WTC11 (cell line): ENCODE measurements at regions not wholly inside any gene's neighbourhood (a gene's known extent, or its start where the extent isn't known, plus 50 kb on each side); places are given as distances from the start of the nearest gene placed in this dataset.

ENCODE experiments used
- ATAC-seq: fragments of 200-7000 bp; cut with Tn5 transposase; 2 replicates; pipeline ENCODE4 v1.10.0; 2021; ENCODE audit warnings: mild to moderate bottlenecking, moderate library complexity
- CTCF ChIA-PET: fragments of 300-600 bp; sonication (Branson Sonifier 250); formaldehyde crosslinking; loops from one replicate; lab custom pipeline; 2021; ENCODE audit warnings: antibody characterized with exemption; lab: Charles Lee
- POLR2A ChIA-PET: fragments of 350-600 bp; sonication (Branson Sonifier 250); formaldehyde crosslinking; loops from one replicate; lab custom pipeline; 2021; ENCODE audit warnings: antibody characterized with exemption; lab: Charles Lee
- DNase-seq: peaks from one replicate; pipeline ENCODE4 v3.0.0; 2021; ENCODE audit warnings: low spot score
- H3K27ac Mint-ChIP-seq: 2 replicates; pipeline ENCODE4 v1.8.0; 2021; ENCODE audit warnings: mixed read lengths
- H3K27me3 Mint-ChIP-seq: 2 replicates; pipeline ENCODE4 v1.8.0; 2021; ENCODE audit warnings: low read depth, mild to moderate bottlenecking, moderate library complexity, mixed read lengths
- H3K36me3 Mint-ChIP-seq: 2 replicates; pipeline ENCODE4 v1.8.0; 2021; ENCODE audit warnings: mixed read lengths
- H3K4me1 Mint-ChIP-seq: 2 replicates; pipeline ENCODE4 v1.8.0; 2022; ENCODE audit warnings: mixed read lengths
- H3K4me3 Mint-ChIP-seq: 2 replicates; pipeline ENCODE4 v1.8.0; 2021; ENCODE audit warnings: mild to moderate bottlenecking, moderate library complexity, mixed read lengths
- H3K9me3 Mint-ChIP-seq: 2 replicates; pipeline ENCODE4 v1.8.0; 2021; ENCODE audit warnings: mixed read lengths
- AFF4 ChIP-seq: sonication (generic); formaldehyde crosslinking; IDR thresholded peaks from 2 replicates; pipeline ENCODE4 v1.8.1; 2023; ENCODE audit warnings: mild to moderate bottlenecking, missing genetic modification reagents, borderline replicate concordance
- ATF2 ChIP-seq: sonication (generic); formaldehyde crosslinking; IDR thresholded peaks from 2 replicates; pipeline ENCODE4 v1.8.1; 2022; ENCODE audit warnings: low read depth, missing genetic modification reagents, borderline replicate concordance
- CBFB ChIP-seq: sonication (generic); formaldehyde crosslinking; IDR thresholded peaks from 2 replicates; pipeline ENCODE4 v1.8.1; 2022; ENCODE audit warnings: mild to moderate bottlenecking, low read depth, missing genetic modification reagents
- FOXJ3 ChIP-seq: sonication (generic); formaldehyde crosslinking; IDR thresholded peaks from 2 replicates; pipeline ENCODE4 v1.9.0; 2021; ENCODE audit warnings: missing genetic modification reagents, mild to moderate bottlenecking, borderline replicate concordance
- HMGXB4 ChIP-seq: sonication (generic); formaldehyde crosslinking; IDR thresholded peaks from 2 replicates; pipeline ENCODE4 v1.8.1; 2023; ENCODE audit warnings: mild to moderate bottlenecking, moderate library complexity, missing genetic modification reagents
- JAZF1 ChIP-seq: fragments of 250-450 bp; sonication (Bioruptor Pico); IDR thresholded peaks from 2 replicates; pipeline ENCODE4 v1.9.0; 2021; ENCODE audit warnings: moderate library complexity, mild to moderate bottlenecking, inconsistent platforms
- KAT7 ChIP-seq: sonication (generic); formaldehyde crosslinking; IDR thresholded peaks from 2 replicates; pipeline ENCODE4 v1.8.1; 2023; ENCODE audit warnings: missing genetic modification reagents, mild to moderate bottlenecking, borderline replicate concordance
- NFE2L1 ChIP-seq: sonication (generic); formaldehyde crosslinking; IDR thresholded peaks from 2 replicates; pipeline ENCODE4 v1.8.1; 2023; ENCODE audit warnings: missing genetic modification reagents
- NR1H2 ChIP-seq: sonication (generic); formaldehyde crosslinking; IDR thresholded peaks from 2 replicates; pipeline ENCODE4 v1.9.0; 2021; ENCODE audit warnings: mild to moderate bottlenecking, moderate library complexity, missing genetic modification reagents
- NR3C1 ChIP-seq: sonication (generic); formaldehyde crosslinking; conservative IDR thresholded peaks from 2 replicates; pipeline ENCODE4 v1.8.1; 2023; ENCODE audit warnings: low read depth, mild to moderate bottlenecking, missing genetic modification reagents
- TEAD1 ChIP-seq: sonication (generic); formaldehyde crosslinking; IDR thresholded peaks from 2 replicates; pipeline ENCODE4 v1.8.0; 2022; ENCODE audit warnings: mild to moderate bottlenecking, missing genetic modification reagents
- USF2 ChIP-seq: sonication (generic); formaldehyde crosslinking; IDR thresholded peaks from 2 replicates; pipeline ENCODE4 v1.8.1; 2023; ENCODE audit warnings: mild to moderate bottlenecking, missing genetic modification reagents, moderate library complexity
- ZMAT4 ChIP-seq: fragments of 250-450 bp; sonication (Bioruptor Pico); IDR thresholded peaks from 2 replicates; pipeline ENCODE4 v1.9.0; 2021; ENCODE audit warnings: mild to moderate bottlenecking
- ZNF138 ChIP-seq: sonication (generic); formaldehyde crosslinking; conservative IDR thresholded peaks from 2 replicates; pipeline ENCODE4 v1.8.1; 2022; ENCODE audit warnings: mild to moderate bottlenecking, moderate library complexity, missing genetic modification reagents
- ZNF232 ChIP-seq: sonication (generic); formaldehyde crosslinking; IDR thresholded peaks from 2 replicates; pipeline ENCODE4 v1.8.0; 2022; ENCODE audit warnings: mild to moderate bottlenecking, missing genetic modification reagents
- ZNF416 ChIP-seq: fragments of 250-450 bp; sonication (Bioruptor Pico); IDR thresholded peaks from 2 replicates; pipeline ENCODE4 v1.9.0; 2021; ENCODE audit warnings: mild to moderate bottlenecking, inconsistent platforms
- ZSCAN18 ChIP-seq: fragments of 250-450 bp; sonication (Bioruptor Pico); IDR thresholded peaks from 2 replicates; pipeline ENCODE4 v2.1.2; 2022; ENCODE audit warnings: mild to moderate bottlenecking, moderate library complexity

GRCh38 chr5:30209755-30210154 lies 983.7 kb upstream of the CDH6 start:
- ChIA-PET POLR2A (no interaction called here), CTCF (no interaction called here)
- no peak for DNase-seq
- Mint-ChIP-seq H3K4me1 (no peaks in the 10 kb centered on the region), H3K9me3 (peaks cover 51% of the 10 kb centered on the region), H3K27ac (no peak overlapping the region)
- no peak for TF ChIP-seq HMGXB4 (CRISPR knock-in tag)
- TF ChIP-seq ATF2 (CRISPR knock-in tag): no peak
- TF ChIP-seq USF2 (CRISPR knock-in tag): no peak
- TF ChIP-seq AFF4 (CRISPR knock-in tag): no peak
- TF ChIP-seq ZSCAN18: no peak
- TF ChIP-seq CBFB: no peak
- TF ChIP-seq ZNF416: no peak
- TF ChIP-seq, all 79 proteins: peak for 0
- Mint-ChIP-seq H3K4me3 (no peak overlapping the region), H3K27me3 (no peaks in the 10 kb centered on the region), H3K36me3 (peaks cover 23% of the 10 kb centered on the region)
- no peak for ATAC-seq

GRCh38 chr5:30197662-30198061 lies 995.8 kb upstream of the CDH6 start:
- Mint-ChIP-seq H3K27ac (no peak overlapping the region), H3K4me3 (no peak overlapping the region), H3K36me3 (no peaks in the 10 kb centered on the region), H3K27me3 (no peaks in the 10 kb centered on the region), H3K9me3 (peaks cover 14% of the 10 kb centered on the region), H3K4me1 (peaks cover 6% of the 10 kb centered on the region; the same call in 1 of the 2 replicates)
- DNase-seq (no peak), ATAC-seq (no peak)
- CTCF ChIA-PET: no interaction called here
- POLR2A ChIA-PET: no interaction called here
- TF ChIP-seq TEAD1 (CRISPR knock-in tag): no peak
- no peak for TF ChIP-seq KAT7 (CRISPR knock-in tag)
- TF ChIP-seq FOXJ3 (CRISPR knock-in tag): no peak
- no peak for TF ChIP-seq JAZF1 (CRISPR knock-in tag)
- no peak for TF ChIP-seq NR1H2
- TF ChIP-seq NR3C1 (CRISPR knock-in tag): no peak
- TF ChIP-seq NFE2L1 (CRISPR knock-in tag): no peak
- no peak for TF ChIP-seq ZMAT4 (CRISPR knock-in tag)
- no peak for TF ChIP-seq ZNF138
- TF ChIP-seq ZNF416: no peak
- no peak for TF ChIP-seq ZNF232 (CRISPR knock-in tag)
